ENCODE measurements at regions not wholly inside any gene's neighbourhood (a gene's known extent, or its start where the extent isn't known, plus 50 kb on each side); places are given as distances from the start of the nearest gene placed in this dataset.

DNA sequence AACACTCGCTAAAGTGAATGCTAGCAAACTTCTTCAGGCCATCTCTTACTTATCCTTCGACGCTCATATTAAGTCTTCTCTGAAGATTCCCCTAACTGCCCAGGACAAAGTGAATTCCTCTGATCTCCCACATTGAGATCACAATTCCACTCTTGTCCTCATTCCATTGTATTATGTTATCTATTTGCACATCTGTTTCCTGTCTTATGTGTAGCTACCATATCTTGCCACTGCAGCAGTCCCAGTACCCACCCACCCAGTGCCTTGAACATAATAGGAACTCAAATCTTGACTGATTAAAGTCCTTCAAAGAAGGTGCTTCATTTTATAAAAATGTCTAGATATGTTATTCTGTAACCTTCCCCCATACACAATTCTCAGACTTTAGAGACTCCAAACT, 702.3 kb downstream of the DIAPH3 start:
- TF ChIP-seq, protein P1, sequence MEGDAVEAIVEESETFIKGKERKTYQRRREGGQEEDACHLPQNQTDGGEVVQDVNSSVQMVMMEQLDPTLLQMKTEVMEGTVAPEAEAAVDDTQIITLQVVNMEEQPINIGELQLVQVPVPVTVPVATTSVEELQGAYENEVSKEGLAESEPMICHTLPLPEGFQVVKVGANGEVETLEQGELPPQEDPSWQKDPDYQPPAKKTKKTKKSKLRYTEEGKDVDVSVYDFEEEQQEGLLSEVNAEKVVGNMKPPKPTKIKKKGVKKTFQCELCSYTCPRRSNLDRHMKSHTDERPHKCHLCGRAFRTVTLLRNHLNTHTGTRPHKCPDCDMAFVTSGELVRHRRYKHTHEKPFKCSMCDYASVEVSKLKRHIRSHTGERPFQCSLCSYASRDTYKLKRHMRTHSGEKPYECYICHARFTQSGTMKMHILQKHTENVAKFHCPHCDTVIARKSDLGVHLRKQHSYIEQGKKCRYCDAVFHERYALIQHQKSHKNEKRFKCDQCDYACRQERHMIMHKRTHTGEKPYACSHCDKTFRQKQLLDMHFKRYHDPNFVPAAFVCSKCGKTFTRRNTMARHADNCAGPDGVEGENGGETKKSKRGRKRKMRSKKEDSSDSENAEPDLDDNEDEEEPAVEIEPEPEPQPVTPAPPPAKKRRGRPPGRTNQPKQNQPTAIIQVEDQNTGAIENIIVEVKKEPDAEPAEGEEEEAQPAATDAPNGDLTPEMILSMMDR (conservative IDR thresholded peaks at IDR 0.05; ENCODE audit: low read depth, low read length), result no peak
- no peak for TF ChIP-seq EZH2 (IDR thresholded peaks at IDR 0.05; ENCODE audit: borderline replicate concordance, low read depth, low read length, poor library complexity, severe bottlenecking)

All from A673 (cell line).